ENCODE measurements at regions not wholly inside any gene's neighbourhood (a gene's known extent, or its start where the extent isn't known, plus 50 kb on each side); places are given as distances from the start of the nearest gene placed in this dataset.

DNA sequence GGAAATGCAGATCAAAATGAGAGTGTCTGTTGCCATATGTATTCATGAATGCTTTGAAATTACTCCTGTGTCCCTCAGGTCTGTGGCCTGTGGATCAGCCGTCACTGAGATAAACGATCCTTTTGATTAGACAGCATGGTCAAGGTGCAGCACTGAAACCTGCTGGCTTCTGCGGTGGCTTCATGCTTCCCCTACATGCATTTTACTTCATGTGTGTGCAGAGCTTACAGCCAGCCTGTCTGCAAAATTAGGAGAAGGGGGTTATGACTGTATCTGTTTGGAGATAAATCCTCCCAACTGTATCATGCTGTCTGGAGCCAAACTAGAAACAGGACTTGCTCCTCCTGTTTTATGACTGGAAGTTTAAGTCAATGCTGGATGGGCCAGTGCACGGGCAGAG lies 71.0 kb upstream of the PLPP4 start:
- no peak for TF ChIP-seq MXD4 (CRISPR knock-in tag; IDR thresholded peaks at IDR 0.05; ENCODE audit: borderline replicate concordance)
- no peak for TF ChIP-seq SMAD4 (CRISPR knock-in tag; IDR thresholded peaks at IDR 0.05)
- no peak for TF ChIP-seq GABPB1 (CRISPR knock-in tag; IDR thresholded peaks at IDR 0.05)
- TF ChIP-seq, protein P1, sequence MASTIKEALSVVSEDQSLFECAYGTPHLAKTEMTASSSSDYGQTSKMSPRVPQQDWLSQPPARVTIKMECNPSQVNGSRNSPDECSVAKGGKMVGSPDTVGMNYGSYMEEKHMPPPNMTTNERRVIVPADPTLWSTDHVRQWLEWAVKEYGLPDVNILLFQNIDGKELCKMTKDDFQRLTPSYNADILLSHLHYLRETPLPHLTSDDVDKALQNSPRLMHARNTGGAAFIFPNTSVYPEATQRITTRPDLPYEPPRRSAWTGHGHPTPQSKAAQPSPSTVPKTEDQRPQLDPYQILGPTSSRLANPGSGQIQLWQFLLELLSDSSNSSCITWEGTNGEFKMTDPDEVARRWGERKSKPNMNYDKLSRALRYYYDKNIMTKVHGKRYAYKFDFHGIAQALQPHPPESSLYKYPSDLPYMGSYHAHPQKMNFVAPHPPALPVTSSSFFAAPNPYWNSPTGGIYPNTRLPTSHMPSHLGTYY (CRISPR knock-in tag; IDR thresholded peaks at IDR 0.05) = no peak
- no peak for TF ChIP-seq ATF1 (CRISPR knock-in tag; IDR thresholded peaks at IDR 0.05)
- no peak for TF ChIP-seq RELA (CRISPR knock-in tag; IDR thresholded peaks at IDR 0.05; ENCODE audit: borderline replicate concordance)
- no peak for TF ChIP-seq TEAD1 (CRISPR knock-in tag; IDR thresholded peaks at IDR 0.05)
- no peak for TF ChIP-seq ZNF423 (CRISPR knock-in tag; IDR thresholded peaks at IDR 0.05)
- TF ChIP-seq SP1 (CRISPR knock-in tag; conservative IDR thresholded peaks at IDR 0.05) = no peak
- TF ChIP-seq OVOL2 (CRISPR knock-in tag; IDR thresholded peaks at IDR 0.05; ENCODE audit: borderline replicate concordance) = no peak
- TF ChIP-seq ZNF121 (CRISPR knock-in tag; IDR thresholded peaks at IDR 0.05) = no peak
- TF ChIP-seq, protein P2, sequence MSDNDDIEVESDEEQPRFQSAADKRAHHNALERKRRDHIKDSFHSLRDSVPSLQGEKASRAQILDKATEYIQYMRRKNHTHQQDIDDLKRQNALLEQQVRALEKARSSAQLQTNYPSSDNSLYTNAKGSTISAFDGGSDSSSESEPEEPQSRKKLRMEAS (CRISPR knock-in tag; IDR thresholded peaks at IDR 0.05) = no peak
- TF ChIP-seq ZNF138 (CRISPR knock-in tag; conservative IDR thresholded peaks at IDR 0.05) = no peak
- no peak for TF ChIP-seq EMX1 (CRISPR knock-in tag; IDR thresholded peaks at IDR 0.05)
- no peak for TF ChIP-seq FOXK1 (CRISPR knock-in tag; IDR thresholded peaks at IDR 0.05)
- TF ChIP-seq ZNF396 (CRISPR knock-in tag; IDR thresholded peaks at IDR 0.05; ENCODE audit: borderline replicate concordance) = no peak
- no peak for TF ChIP-seq ETV6 (CRISPR knock-in tag; IDR thresholded peaks at IDR 0.05)
- peaks cover 11% of the 10 kb centered on the region for H3K4me1 Mint-ChIP-seq
- peaks cover 3% of the 10 kb centered on the region; the same call in 1 of the 2 replicates for H3K9me3 Mint-ChIP-seq
- no peak for ATAC-seq
- DNase-seq (ENCODE audit: low spot score) = no peak
- no peaks in the 10 kb centered on the region for H3K27me3 Mint-ChIP-seq (ENCODE audit: low read depth)
- no peak overlapping the region for H3K27ac Mint-ChIP-seq
- no peak overlapping the region for H3K4me3 Mint-ChIP-seq
- ChIA-PET POLR2A (no interaction called here), CTCF (no interaction called here)
- no peaks in the 10 kb centered on the region for H3K36me3 Mint-ChIP-seq

DNA sequence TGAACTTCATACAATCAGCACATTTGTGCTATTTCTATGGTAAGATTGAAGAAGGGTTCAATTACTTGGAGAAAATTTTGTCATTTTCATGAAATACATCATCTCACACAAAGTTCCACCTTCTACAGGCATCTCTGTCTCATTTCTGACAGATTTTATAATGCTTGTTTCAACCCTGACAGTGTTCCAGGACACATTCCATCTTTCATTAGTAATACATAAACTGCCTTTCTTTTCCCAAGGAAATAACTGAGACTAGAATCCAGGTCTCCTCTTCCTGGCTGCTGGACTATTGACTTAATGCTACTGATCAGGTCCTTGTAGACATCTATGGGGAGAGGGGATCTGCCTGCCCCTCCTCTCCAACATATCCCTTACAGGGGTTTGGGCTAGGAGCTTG lies 70.1 kb upstream of the PLPP4 start:
- DNase-seq (ENCODE audit: low spot score) = no peak
- Mint-ChIP-seq H3K9me3 (0 out of 2 replicates have a peak, but pooled peaks cover 3% of the 10 kb centered on the region), H3K4me3 (no peak overlapping the region), H3K27ac (no peak overlapping the region), H3K27me3 (ENCODE audit: low read depth) (no peaks in the 10 kb centered on the region), H3K4me1 (peaks cover 20% of the 10 kb centered on the region), H3K36me3 (no peaks in the 10 kb centered on the region)
- ATAC-seq = no peak
- CTCF ChIA-PET = no interaction called here
- POLR2A ChIA-PET = no interaction called here
- TF ChIP-seq, protein P3, sequence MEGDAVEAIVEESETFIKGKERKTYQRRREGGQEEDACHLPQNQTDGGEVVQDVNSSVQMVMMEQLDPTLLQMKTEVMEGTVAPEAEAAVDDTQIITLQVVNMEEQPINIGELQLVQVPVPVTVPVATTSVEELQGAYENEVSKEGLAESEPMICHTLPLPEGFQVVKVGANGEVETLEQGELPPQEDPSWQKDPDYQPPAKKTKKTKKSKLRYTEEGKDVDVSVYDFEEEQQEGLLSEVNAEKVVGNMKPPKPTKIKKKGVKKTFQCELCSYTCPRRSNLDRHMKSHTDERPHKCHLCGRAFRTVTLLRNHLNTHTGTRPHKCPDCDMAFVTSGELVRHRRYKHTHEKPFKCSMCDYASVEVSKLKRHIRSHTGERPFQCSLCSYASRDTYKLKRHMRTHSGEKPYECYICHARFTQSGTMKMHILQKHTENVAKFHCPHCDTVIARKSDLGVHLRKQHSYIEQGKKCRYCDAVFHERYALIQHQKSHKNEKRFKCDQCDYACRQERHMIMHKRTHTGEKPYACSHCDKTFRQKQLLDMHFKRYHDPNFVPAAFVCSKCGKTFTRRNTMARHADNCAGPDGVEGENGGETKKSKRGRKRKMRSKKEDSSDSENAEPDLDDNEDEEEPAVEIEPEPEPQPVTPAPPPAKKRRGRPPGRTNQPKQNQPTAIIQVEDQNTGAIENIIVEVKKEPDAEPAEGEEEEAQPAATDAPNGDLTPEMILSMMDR (IDR thresholded peaks at IDR 0.05) = no peak
- TF ChIP-seq ESRRA (CRISPR knock-in tag; IDR thresholded peaks at IDR 0.05; ENCODE audit: borderline replicate concordance) = no peak
- no peak for TF ChIP-seq CREB1 (CRISPR knock-in tag; IDR thresholded peaks at IDR 0.05)
- TF ChIP-seq FOXP1 (CRISPR knock-in tag; IDR thresholded peaks at IDR 0.05; ENCODE audit: borderline replicate concordance) = no peak
- TF ChIP-seq FOXJ3 (CRISPR knock-in tag; IDR thresholded peaks at IDR 0.05; ENCODE audit: borderline replicate concordance) = no peak
- TF ChIP-seq ZNF232 (CRISPR knock-in tag; IDR thresholded peaks at IDR 0.05) = no peak
- TF ChIP-seq, protein P4, sequence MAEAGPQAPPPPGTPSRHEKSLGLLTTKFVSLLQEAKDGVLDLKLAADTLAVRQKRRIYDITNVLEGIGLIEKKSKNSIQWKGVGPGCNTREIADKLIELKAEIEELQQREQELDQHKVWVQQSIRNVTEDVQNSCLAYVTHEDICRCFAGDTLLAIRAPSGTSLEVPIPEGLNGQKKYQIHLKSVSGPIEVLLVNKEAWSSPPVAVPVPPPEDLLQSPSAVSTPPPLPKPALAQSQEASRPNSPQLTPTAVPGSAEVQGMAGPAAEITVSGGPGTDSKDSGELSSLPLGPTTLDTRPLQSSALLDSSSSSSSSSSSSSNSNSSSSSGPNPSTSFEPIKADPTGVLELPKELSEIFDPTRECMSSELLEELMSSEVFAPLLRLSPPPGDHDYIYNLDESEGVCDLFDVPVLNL (CRISPR knock-in tag; IDR thresholded peaks at IDR 0.05; ENCODE audit: borderline replicate concordance, low read depth) = no peak
- TF ChIP-seq SP1 (CRISPR knock-in tag; conservative IDR thresholded peaks at IDR 0.05) = no peak
- TF ChIP-seq NR1H2 (CRISPR knock-in tag; IDR thresholded peaks at IDR 0.05) = no peak
- TF ChIP-seq ATF1 (CRISPR knock-in tag; IDR thresholded peaks at IDR 0.05) = no peak
- TF ChIP-seq ZNF416 (CRISPR knock-in tag; IDR thresholded peaks at IDR 0.05) = no peak
- TF ChIP-seq, protein P5, sequence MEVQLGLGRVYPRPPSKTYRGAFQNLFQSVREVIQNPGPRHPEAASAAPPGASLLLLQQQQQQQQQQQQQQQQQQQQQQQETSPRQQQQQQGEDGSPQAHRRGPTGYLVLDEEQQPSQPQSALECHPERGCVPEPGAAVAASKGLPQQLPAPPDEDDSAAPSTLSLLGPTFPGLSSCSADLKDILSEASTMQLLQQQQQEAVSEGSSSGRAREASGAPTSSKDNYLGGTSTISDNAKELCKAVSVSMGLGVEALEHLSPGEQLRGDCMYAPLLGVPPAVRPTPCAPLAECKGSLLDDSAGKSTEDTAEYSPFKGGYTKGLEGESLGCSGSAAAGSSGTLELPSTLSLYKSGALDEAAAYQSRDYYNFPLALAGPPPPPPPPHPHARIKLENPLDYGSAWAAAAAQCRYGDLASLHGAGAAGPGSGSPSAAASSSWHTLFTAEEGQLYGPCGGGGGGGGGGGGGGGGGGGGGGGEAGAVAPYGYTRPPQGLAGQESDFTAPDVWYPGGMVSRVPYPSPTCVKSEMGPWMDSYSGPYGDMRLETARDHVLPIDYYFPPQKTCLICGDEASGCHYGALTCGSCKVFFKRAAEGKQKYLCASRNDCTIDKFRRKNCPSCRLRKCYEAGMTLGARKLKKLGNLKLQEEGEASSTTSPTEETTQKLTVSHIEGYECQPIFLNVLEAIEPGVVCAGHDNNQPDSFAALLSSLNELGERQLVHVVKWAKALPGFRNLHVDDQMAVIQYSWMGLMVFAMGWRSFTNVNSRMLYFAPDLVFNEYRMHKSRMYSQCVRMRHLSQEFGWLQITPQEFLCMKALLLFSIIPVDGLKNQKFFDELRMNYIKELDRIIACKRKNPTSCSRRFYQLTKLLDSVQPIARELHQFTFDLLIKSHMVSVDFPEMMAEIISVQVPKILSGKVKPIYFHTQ (CRISPR knock-in tag; IDR thresholded peaks at IDR 0.05) = no peak
- TF ChIP-seq, protein P6, sequence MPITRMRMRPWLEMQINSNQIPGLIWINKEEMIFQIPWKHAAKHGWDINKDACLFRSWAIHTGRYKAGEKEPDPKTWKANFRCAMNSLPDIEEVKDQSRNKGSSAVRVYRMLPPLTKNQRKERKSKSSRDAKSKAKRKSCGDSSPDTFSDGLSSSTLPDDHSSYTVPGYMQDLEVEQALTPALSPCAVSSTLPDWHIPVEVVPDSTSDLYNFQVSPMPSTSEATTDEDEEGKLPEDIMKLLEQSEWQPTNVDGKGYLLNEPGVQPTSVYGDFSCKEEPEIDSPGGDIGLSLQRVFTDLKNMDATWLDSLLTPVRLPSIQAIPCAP (CRISPR knock-in tag; IDR thresholded peaks at IDR 0.05) = no peak
- TF ChIP-seq MYBL2 (CRISPR knock-in tag; IDR thresholded peaks at IDR 0.05) = no peak
- TF ChIP-seq, protein P7, sequence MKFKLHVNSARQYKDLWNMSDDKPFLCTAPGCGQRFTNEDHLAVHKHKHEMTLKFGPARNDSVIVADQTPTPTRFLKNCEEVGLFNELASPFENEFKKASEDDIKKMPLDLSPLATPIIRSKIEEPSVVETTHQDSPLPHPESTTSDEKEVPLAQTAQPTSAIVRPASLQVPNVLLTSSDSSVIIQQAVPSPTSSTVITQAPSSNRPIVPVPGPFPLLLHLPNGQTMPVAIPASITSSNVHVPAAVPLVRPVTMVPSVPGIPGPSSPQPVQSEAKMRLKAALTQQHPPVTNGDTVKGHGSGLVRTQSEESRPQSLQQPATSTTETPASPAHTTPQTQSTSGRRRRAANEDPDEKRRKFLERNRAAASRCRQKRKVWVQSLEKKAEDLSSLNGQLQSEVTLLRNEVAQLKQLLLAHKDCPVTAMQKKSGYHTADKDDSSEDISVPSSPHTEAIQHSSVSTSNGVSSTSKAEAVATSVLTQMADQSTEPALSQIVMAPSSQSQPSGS (CRISPR knock-in tag; IDR thresholded peaks at IDR 0.05; ENCODE audit: borderline replicate concordance, low read depth) = no peak
